ENCODE measurements at regions not wholly inside any gene's neighbourhood (a gene's known extent, or its start where the extent isn't known, plus 50 kb on each side); places are given as distances from the start of the nearest gene placed in this dataset.

DNA sequence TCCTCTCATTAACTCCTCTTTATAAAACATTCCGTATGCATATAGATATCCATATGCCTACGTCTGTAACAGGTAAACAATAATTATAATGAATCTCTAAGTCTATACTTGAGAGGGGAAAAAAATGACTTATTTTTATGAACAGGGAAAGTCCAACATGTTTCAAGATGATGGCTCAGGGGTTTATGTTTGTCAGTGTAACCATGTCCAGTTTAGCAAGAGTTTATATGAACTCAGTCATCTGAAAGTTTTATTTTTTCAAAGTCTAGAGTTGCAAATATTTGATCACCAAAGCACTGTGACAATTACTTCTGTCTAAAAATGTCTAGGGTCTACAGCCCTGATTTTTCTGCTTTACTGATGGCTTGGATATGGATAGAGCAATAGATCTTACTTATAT is 559.4 kb upstream of the KCNMB2 start:
- H3K14ac ChIP-seq (ENCODE audit: insufficient read length): no peak overlapping the region
- H3K79me1 ChIP-seq (ENCODE audit: low read depth, low read length): no peaks in the 10 kb centered on the region
- ChIA-PET CTCF (ENCODE audit: partially characterized antibody) (no interaction called here), POLR2A (ENCODE audit: partially characterized antibody) (no interaction called here)
- no peak overlapping the region for H3K18ac ChIP-seq (ENCODE audit: extremely low read depth, low read length)
- H3K4me1 ChIP-seq (replicated peaks in 1 of 4; ENCODE audit: control insufficient read depth in 3 of 4, insufficient read depth in 4 of 4, low read length in 3 of 4): peaks cover 0 to 2% (median 0%) of the 10 kb centered on the region in 4 experiments; a peak in 1 of 7 replicates
- H3K79me2 ChIP-seq (ENCODE audit: control insufficient read depth in 1 of 2, insufficient read depth in 2 of 2, low read length in 2 of 2): no peaks in the 10 kb centered on the region
- H4K8ac ChIP-seq (ENCODE audit: extremely low read depth, insufficient read depth, low read length): no peak overlapping the region
- no peak overlapping the region for H2BK12ac ChIP-seq (ENCODE audit: low read depth, low read length)
- H3K56ac ChIP-seq (replicated peaks; ENCODE audit: insufficient read length, low read depth, low read length): no peak overlapping the region
- no peak overlapping the region for H3K23ac ChIP-seq (ENCODE audit: insufficient read length)
- no peak overlapping the region for H2BK20ac ChIP-seq (ENCODE audit: low read length)
- H4K20me1 ChIP-seq (replicated peaks in 1 of 2; ENCODE audit: control insufficient read depth in 1 of 2, insufficient read depth in 2 of 2, low read length in 2 of 2): no peaks in the 10 kb centered on the region
- H3K27ac ChIP-seq (ENCODE audit: low read depth, low read length): no peak overlapping the region
- H4K91ac ChIP-seq (replicated peaks; ENCODE audit: insufficient read length, low read length): no peak overlapping the region
- H2AFZ ChIP-seq (ENCODE audit: low read length): no peak overlapping the region
- DNase-seq (ENCODE audit: low read depth in 1 of 2, low spot score in 2 of 2): no peak
- 86% methylated on average over 2 of the region's 2 CpGs; no CpG with 5 or more reads in 1 of the 2 experiments for WGBS, 2 experiments (ENCODE audit: extremely low coverage in 1 of 2, insufficient coverage in 1 of 2, insufficient read length in 1 of 2, insufficient replicate concordance in 2 of 2, low coverage in 1 of 2, low lambda C conversion rate in 2 of 2, missing lambda C conversion rate in 1 of 2)
- H3K4me3 ChIP-seq (ENCODE audit: extremely low read depth in 1 of 4, insufficient read depth in 2 of 4, low read depth in 3 of 4, low read length in 4 of 4): no peak overlapping the region
- H2BK15ac ChIP-seq (ENCODE audit: low read length): no peak overlapping the region
- no peak overlapping the region for H2BK120ac ChIP-seq (replicated peaks; ENCODE audit: low read depth, low read length)
- H3K36me3 ChIP-seq (ENCODE audit: control insufficient read depth in 2 of 4, insufficient read depth in 4 of 4, low read length in 3 of 4): no peaks in the 10 kb centered on the region
- FAIRE-seq: no peak
- no peak overlapping the region for H3K9ac ChIP-seq (replicated peaks in 1 of 4; ENCODE audit: extremely low read depth in 1 of 4, low read depth in 3 of 4, low read length in 3 of 4)
- TF ChIP-seq JUND (IDR thresholded peaks at IDR 0.05; ENCODE audit: low read length): no peak
- H3K27me3 ChIP-seq (replicated peaks in 1 of 4; ENCODE audit: control insufficient read depth in 3 of 4, extremely low read depth in 1 of 4, insufficient read depth in 3 of 4, low read length in 3 of 4): no peaks in the 10 kb centered on the region
- H2BK5ac ChIP-seq (ENCODE audit: low read depth, low read length): no peak overlapping the region
- H3K9me3 ChIP-seq (ENCODE audit: insufficient read depth in 2 of 2, low read depth in 1 of 2, low read length in 1 of 2): no peaks in the 10 kb centered on the region
- H2AK5ac ChIP-seq (ENCODE audit: low read depth, low read length): no peak overlapping the region
- H3K4me2 ChIP-seq (ENCODE audit: insufficient read depth in 1 of 2, low read depth in 2 of 2, low read length in 2 of 2): no peak overlapping the region
- H3K4ac ChIP-seq (replicated peaks; ENCODE audit: insufficient read length, low read depth, low read length): no peak overlapping the region
- H4K5ac ChIP-seq (ENCODE audit: insufficient read length, low read depth, low read length): no peak overlapping the region
- H3K23me2 ChIP-seq (ENCODE audit: low read depth, low read length): no peaks in the 10 kb centered on the region
